Naive thymus-derived CD8-positive, alpha-beta T cell (primary cell): ENCODE measurements at regions not wholly inside any gene's neighbourhood (a gene's known extent, or its start where the extent isn't known, plus 50 kb on each side); places are given as distances from the start of the nearest gene placed in this dataset.
"Not testable (repeated sequence)": the region's sequence is repeated elsewhere in the genome, so short reads cannot be mapped to it uniquely, and the experiment has no call there.

Experiments used
- ATAC-seq, 2 donors: fragments of 150-1000 bp; cut with Tn5 transposase in 1 of 2; sonication (Bioruptor Pico), chemical (Tn5 transposase) in 1 of 2; 1 replicate in 1 of 2; 2 replicates in 1 of 2; pipeline ENCODE4 v1.10.0; 2021; ENCODE audit warnings: mild to moderate bottlenecking in 2 of 2, moderate library complexity in 2 of 2
- POLR2A ChIA-PET: fragments of 350-600 bp; sonication (Branson Sonifier 250); formaldehyde crosslinking; loops from one replicate; lab custom pipeline; 2021; ENCODE audit warnings: antibody characterized with exemption; lab: Charles Lee
- DNase-seq, 10 donors: peaks; one replicate each; pipeline versions ENCODE4 v3.0.0 to v3.0.0-alpha.2; 2020 to 2022
- H3K27ac Mint-ChIP-seq, 10 donors: one replicate each; pipeline ENCODE4 v1.8.0; 2020 to 2022; ENCODE audit warnings: mild to moderate bottlenecking in 10 of 10, mixed read lengths in 10 of 10, moderate library complexity in 4 of 10, inconsistent platforms in 1 of 10
- H3K27me3 Mint-ChIP-seq, 5 donors: one replicate each; pipeline ENCODE4 v1.8.0; 2021 to 2022; ENCODE audit warnings: mixed read lengths in 5 of 5
- H3K36me3 Mint-ChIP-seq, 3 donors: one replicate each; pipeline ENCODE4 v1.8.0; 2020 to 2022; ENCODE audit warnings: mixed read lengths in 3 of 3, mild to moderate bottlenecking in 2 of 3, inconsistent platforms in 1 of 3
- H3K4me1 Mint-ChIP-seq, 4 donors: one replicate each; pipeline ENCODE4 v1.8.0; 2021 to 2022; ENCODE audit warnings: mixed read lengths in 4 of 4
- H3K4me3 Mint-ChIP-seq, 10 donors: one replicate each; pipeline ENCODE4 v1.8.0; 2020 to 2022; ENCODE audit warnings: mild to moderate bottlenecking in 10 of 10, mixed read lengths in 10 of 10, moderate library complexity in 6 of 10, inconsistent platforms in 1 of 10
- H3K9me3 Mint-ChIP-seq, 9 donors: one replicate each; pipeline ENCODE4 v1.8.0; 2020 to 2022; ENCODE audit warnings: mixed read lengths in 9 of 9, mild to moderate bottlenecking in 3 of 9, inconsistent platforms in 1 of 9, moderate library complexity in 1 of 9

DNA sequence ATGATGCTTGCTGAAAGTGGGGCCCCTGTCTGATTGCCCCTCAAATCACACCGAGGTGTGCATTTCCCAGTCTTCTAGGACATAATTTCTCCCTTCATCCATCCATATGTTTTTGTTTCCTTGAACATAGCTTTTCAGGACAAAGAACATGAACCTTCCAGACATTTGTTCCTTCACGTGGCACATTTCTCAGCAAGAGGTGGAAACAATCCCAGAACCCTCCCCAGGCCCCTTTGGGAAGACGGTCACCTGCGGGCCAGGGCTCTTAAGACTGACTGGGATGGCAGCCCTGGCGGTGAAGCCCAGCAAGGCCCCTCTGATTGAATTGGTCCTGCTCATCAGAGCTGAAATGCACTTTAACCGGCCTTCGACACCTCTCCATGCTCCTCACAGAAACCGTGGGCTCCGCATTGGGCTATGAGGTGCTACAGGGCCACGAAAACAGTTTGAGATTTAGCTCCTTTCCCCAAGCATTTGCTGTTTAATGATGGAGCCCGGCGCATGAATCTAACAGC lies 522.5 kb upstream of the DPP6 start:
- Mint-ChIP-seq H3K9me3 (peaks cover 0 to 13% (median 8%) of the 10 kb centered on the region in 9 donors), H3K4me1 (no peaks in the 10 kb centered on the region), H3K27me3 (peaks cover 0 to 6% (median 0%) of the 10 kb centered on the region in 5 donors), H3K27ac (no peak overlapping the region), H3K36me3 (no peaks in the 10 kb centered on the region), H3K4me3 (no peak overlapping the region)
- POLR2A ChIA-PET, result no interaction called here
- DNase-seq, result no peak
- ATAC-seq, result no peak

DNA sequence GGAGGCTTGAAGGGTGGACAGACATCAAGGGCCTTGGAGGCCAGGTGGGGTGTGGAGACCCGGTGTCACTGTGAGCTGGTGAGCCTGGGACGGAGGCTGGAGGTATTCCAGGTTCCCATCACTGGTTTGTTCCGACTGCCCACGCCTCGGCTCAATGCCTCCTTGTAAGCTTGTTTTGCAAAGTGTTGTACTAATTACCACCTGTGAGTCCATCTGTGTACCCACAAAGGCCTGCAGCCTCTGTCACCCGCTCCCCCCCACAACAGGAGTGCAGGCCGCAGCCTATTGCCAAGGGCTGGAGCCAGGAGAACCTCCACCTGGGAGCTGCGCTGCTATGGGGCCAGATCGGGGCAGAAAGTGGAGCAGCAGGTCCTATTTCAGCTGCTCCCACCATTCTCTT lies 521.8 kb upstream of the DPP6 start:
- POLR2A ChIA-PET, result no interaction called here
- ATAC-seq (no peak), DNase-seq (no peak)
- no peak overlapping the region for H3K4me3 Mint-ChIP-seq
- peaks cover 0 to 13% (median 8%) of the 10 kb centered on the region in 9 donors for H3K9me3 Mint-ChIP-seq
- no peaks in the 10 kb centered on the region for H3K36me3 Mint-ChIP-seq
- no peak overlapping the region for H3K27ac Mint-ChIP-seq
- peaks cover 0 to 6% (median 0%) of the 10 kb centered on the region in 5 donors for H3K27me3 Mint-ChIP-seq
- H3K4me1 Mint-ChIP-seq, result no peaks in the 10 kb centered on the region

- H3K27me3 Mint-ChIP-seq, result peaks cover 0 to 6% (median 0%) of the 10 kb centered on the region in 5 donors
- H3K27ac Mint-ChIP-seq, result no peak overlapping the region
Measured at GRCh38 chr7:153532326-153532725, 519.9 kb upstream of the DPP6 start.

GRCh38 chr7:153537271-153537670 lies 514.9 kb upstream of the DPP6 start:
- Mint-ChIP-seq H3K4me3 (no peak overlapping the region), H3K4me1 (no peaks in the 10 kb centered on the region)
- POLR2A ChIA-PET, result no interaction called here

More at GRCh38 chr7:153532326-153532725, 519.9 kb upstream of the DPP6 start:
- POLR2A ChIA-PET, result no interaction called here
- Mint-ChIP-seq H3K36me3 (no peaks in the 10 kb centered on the region), H3K4me1 (no peaks in the 10 kb centered on the region), H3K9me3 (peaks cover 0 to 13% (median 8%) of the 10 kb centered on the region in 9 donors), H3K4me3 (no peak overlapping the region)
- DNase-seq (no peak), ATAC-seq (no peak)

GRCh38 chr7:153541903-153542302 lies 510.3 kb upstream of the DPP6 start:
- Mint-ChIP-seq H3K36me3 (no peaks in the 10 kb centered on the region), H3K9me3 (peaks cover 0 to 16% (median 2%) of the 10 kb centered on the region in 9 donors), H3K4me1 (no peaks in the 10 kb centered on the region), H3K27ac (no peak overlapping the region), H3K27me3 (no peaks in the 10 kb centered on the region), H3K4me3 (no peak overlapping the region)
- no peak for ATAC-seq
- no peak for DNase-seq
- POLR2A ChIA-PET, result no interaction called here

More at GRCh38 chr7:153537271-153537670, 514.9 kb upstream of the DPP6 start:
- Mint-ChIP-seq H3K27me3 (no peaks in the 10 kb centered on the region), H3K27ac (no peak overlapping the region), H3K9me3 (peaks cover 0 to 16% (median 2%) of the 10 kb centered on the region in 9 donors), H3K36me3 (no peaks in the 10 kb centered on the region)
- no peak for DNase-seq
- ATAC-seq, result no peak

- no peak overlapping the region for H3K4me3 Mint-ChIP-seq
- no peaks in the 10 kb centered on the region for H3K27me3 Mint-ChIP-seq
- H3K27ac Mint-ChIP-seq, result no peak overlapping the region
- no peak for ATAC-seq
- DNase-seq, result no peak
- POLR2A ChIA-PET, result no interaction called here
- no peaks in the 10 kb centered on the region for H3K4me1 Mint-ChIP-seq
- H3K9me3 Mint-ChIP-seq, result peaks cover 0 to 16% (median 2%) of the 10 kb centered on the region in 9 donors
- H3K36me3 Mint-ChIP-seq, result no peaks in the 10 kb centered on the region
Measured at GRCh38 chr7:153543232-153543631, 509.0 kb upstream of the DPP6 start.

DNA sequence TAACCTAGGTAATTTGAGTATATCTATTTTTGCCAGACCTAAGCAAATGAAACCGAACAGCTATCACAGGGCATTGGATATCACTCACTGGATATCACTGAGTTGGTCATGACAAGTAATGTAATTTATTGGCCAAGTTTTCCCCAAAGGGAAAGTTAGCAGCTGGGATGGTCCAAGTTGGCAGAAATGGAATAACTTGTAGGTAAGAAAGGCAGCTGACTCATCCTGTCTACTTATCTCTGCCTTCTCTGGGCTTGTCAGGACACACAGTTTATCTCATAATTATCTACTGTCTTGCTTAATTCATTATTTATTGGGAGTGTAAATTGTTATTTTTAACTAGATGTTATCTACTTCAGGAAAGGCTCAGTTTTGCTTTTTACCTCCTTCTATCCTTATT lies 502.0 kb upstream of the DPP6 start:
- POLR2A ChIA-PET, result no interaction called here
- DNase-seq (no peak), ATAC-seq (no peak)
- Mint-ChIP-seq H3K27ac (no peak overlapping the region), H3K27me3 (no peaks in the 10 kb centered on the region), H3K4me3 (no peak overlapping the region), H3K4me1 (no peaks in the 10 kb centered on the region), H3K9me3 (peaks cover 0 to 6% (median 0%) of the 10 kb centered on the region in 9 donors), H3K36me3 (no peaks in the 10 kb centered on the region)

DNA sequence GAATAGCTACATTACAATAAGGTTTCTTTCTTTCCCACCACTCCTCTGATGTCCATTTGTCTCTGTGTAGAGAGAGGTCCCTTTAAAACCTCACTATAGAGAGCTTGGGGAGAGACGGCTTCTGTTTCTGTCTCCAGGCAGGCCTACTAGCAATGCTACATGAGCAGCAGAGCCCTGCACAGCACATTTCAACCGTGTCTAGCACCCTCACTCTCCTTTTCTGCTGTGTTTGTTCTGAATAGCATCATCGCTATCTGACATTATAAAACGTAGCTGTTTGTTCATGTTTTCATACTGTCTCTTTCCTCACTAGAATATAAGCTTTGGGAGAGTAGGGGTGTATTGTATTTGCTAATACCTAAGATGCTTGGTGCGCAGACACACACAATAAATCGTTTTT lies 487.8 kb upstream of the DPP6 start:
- H3K4me1 Mint-ChIP-seq, result no peaks in the 10 kb centered on the region
- no peak for ATAC-seq
- POLR2A ChIA-PET, result no interaction called here
- no peak overlapping the region for H3K4me3 Mint-ChIP-seq
- peaks cover 0 to 7% (median 0%) of the 10 kb centered on the region in 5 donors for H3K27me3 Mint-ChIP-seq
- H3K9me3 Mint-ChIP-seq, result peaks cover 0 to 39% (median 15%) of the 10 kb centered on the region in 9 donors
- DNase-seq, result no peak
- no peaks in the 10 kb centered on the region for H3K36me3 Mint-ChIP-seq
- no peak overlapping the region for H3K27ac Mint-ChIP-seq

- Mint-ChIP-seq H3K27ac (no peak overlapping the region), H3K4me1 (no peaks in the 10 kb centered on the region), H3K4me3 (no peak overlapping the region), H3K36me3 (peaks cover 0 to 14% (median 0%) of the 10 kb centered on the region in 3 donors), H3K9me3 (peaks cover 0 to 50% (median 20%) of the 10 kb centered on the region in 9 donors), H3K27me3 (peaks cover 0 to 7% (median 0%) of the 10 kb centered on the region in 5 donors)
- ATAC-seq, result no peak
- POLR2A ChIA-PET, result no interaction called here
- no peak for DNase-seq
Measured at GRCh38 chr7:153566324-153566723, 485.9 kb upstream of the DPP6 start.

- POLR2A ChIA-PET, result no interaction called here
- Mint-ChIP-seq H3K4me1 (no peaks in the 10 kb centered on the region), H3K4me3 (no peak overlapping the region), H3K27me3 (peaks cover 0 to 7% (median 0%) of the 10 kb centered on the region in 5 donors), H3K36me3 (peaks cover 0 to 21% (median 0%) of the 10 kb centered on the region in 3 donors), H3K9me3 (peaks cover 0 to 54% (median 25%) of the 10 kb centered on the region in 9 donors), H3K27ac (no peak overlapping the region)
- no peak for DNase-seq
- no peak for ATAC-seq
Measured at GRCh38 chr7:153567426-153567825, 484.8 kb upstream of the DPP6 start.

DNA sequence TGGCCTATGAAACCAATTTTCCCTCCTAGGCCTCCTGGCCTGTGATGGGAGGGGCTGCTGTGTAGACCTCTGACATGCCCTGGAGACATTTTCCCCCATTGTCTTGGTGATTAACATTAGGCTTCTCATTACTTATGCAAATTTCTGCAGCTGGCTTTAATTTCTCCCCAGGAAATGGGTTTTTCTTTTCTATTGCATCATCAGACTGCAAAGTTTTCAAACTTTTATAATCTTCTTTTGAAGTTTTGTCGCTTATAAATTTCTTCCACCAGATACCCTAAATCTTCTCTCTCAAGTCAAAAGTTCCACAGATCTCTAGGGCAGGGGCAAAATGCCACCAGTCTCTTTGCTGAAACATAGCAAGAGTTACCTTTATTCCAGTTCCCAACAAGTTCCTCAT lies 482.7 kb upstream of the DPP6 start:
- Mint-ChIP-seq H3K9me3 (peaks cover 0 to 64% (median 34%) of the 10 kb centered on the region in 9 donors), H3K36me3 (peaks cover 0 to 29% (median 0%) of the 10 kb centered on the region in 3 donors)
- POLR2A ChIA-PET, H3K4me3 Mint-ChIP-seq, H3K27ac Mint-ChIP-seq, H3K27me3 Mint-ChIP-seq, DNase-seq, ATAC-seq, H3K4me1 Mint-ChIP-seq: not testable (repeated sequence)

GRCh38 chr7:153576096-153576495 lies 476.1 kb upstream of the DPP6 start:
- Mint-ChIP-seq H3K4me1 (no peaks in the 10 kb centered on the region), H3K36me3 (peaks cover 0 to 35% (median 0%) of the 10 kb centered on the region in 3 donors), H3K27me3 (peaks cover 0 to 3% (median 0%) of the 10 kb centered on the region in 5 donors), H3K27ac (no peak overlapping the region), H3K9me3 (peaks cover 18 to 52% (median 40%) of the 10 kb centered on the region in 9 donors), H3K4me3 (no peak overlapping the region)
- ATAC-seq, result no peak
- POLR2A ChIA-PET, result no interaction called here
- DNase-seq, result no peak

DNA sequence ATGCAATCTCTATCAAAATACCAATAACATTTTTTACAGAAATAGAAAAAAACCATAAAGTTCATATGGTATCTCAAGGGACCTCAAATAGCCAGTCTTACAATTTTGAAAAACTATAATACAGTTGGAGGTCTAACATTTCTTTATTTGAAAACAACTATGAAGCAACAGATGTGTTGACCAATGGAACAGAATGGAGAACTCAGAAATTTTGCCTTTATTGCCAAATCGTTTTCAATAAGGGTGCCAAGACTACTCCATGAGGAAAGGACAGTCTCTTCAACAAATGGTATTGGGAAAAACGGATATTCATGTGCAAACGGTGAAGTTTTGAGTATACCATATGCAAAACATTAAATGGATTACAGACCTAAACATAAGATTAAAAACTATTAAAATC lies 470.8 kb upstream of the DPP6 start:
- peaks cover 11 to 48% (median 25%) of the 10 kb centered on the region in 9 donors for H3K9me3 Mint-ChIP-seq
- peaks cover 0 to 11% (median 0%) of the 10 kb centered on the region in 3 donors for H3K36me3 Mint-ChIP-seq
- DNase-seq (no peak), ATAC-seq (no peak)
- H3K4me1 Mint-ChIP-seq, result no peaks in the 10 kb centered on the region
- POLR2A ChIA-PET, result no interaction called here
- H3K4me3 Mint-ChIP-seq, result no peak overlapping the region
- no peak overlapping the region for H3K27ac Mint-ChIP-seq
- no peaks in the 10 kb centered on the region for H3K27me3 Mint-ChIP-seq

GRCh38 chr7:153584132-153584531 lies 468.1 kb upstream of the DPP6 start:
- DNase-seq, result no peak

More at GRCh38 chr7:153584132-153584531, 468.1 kb upstream of the DPP6 start:
- POLR2A ChIA-PET, result no interaction called here
- no peak for ATAC-seq
- no peaks in the 10 kb centered on the region for H3K27me3 Mint-ChIP-seq
- H3K36me3 Mint-ChIP-seq, result no peaks in the 10 kb centered on the region
- no peak overlapping the region for H3K4me3 Mint-ChIP-seq
- peaks cover 2 to 33% (median 13%) of the 10 kb centered on the region in 9 donors for H3K9me3 Mint-ChIP-seq
- no peaks in the 10 kb centered on the region for H3K4me1 Mint-ChIP-seq
- no peak overlapping the region for H3K27ac Mint-ChIP-seq
